HG03066 (cell line): ENCODE measurements at regions not wholly inside any gene's neighbourhood (a gene's known extent, or its start where the extent isn't known, plus 50 kb on each side); places are given as distances from the start of the nearest gene placed in this dataset.
A peak's percentile ranks its signal among the peaks of the same experiment; 100 is the strongest.
"Not testable (repeated sequence)": the region's sequence is repeated elsewhere in the genome, so short reads cannot be mapped to it uniquely, and the experiment has no call there.

ENCODE experiments used
- ATAC-seq: cut with Tn5 transposase; IDR thresholded peaks from one replicate; pipeline ENCODE4 v1.9.1; 2021; ENCODE audit warnings: low read depth; ENCODE audit not compliant: unreplicated experiment

DNA sequence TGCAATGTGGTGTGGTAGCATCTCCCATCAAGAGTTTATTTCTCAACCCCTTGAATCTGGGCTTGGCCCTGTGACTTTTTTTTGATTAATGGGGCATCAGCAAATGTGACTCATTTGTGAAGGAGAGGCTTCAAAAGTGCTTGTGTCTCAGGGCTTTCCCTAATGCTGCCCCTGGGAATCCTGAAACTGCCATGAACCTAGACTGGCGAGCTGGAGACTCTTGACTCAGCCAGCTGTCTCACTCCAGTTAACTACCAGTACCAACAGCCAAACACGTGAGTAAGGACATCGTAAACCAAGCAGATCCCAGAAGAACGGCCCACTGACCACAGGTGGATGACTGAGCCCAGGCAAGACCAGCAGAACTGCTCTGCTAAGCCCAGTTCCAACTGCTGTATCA lies 72.8 kb upstream of the ADTRP start:
- no peak for ATAC-seq

DNA sequence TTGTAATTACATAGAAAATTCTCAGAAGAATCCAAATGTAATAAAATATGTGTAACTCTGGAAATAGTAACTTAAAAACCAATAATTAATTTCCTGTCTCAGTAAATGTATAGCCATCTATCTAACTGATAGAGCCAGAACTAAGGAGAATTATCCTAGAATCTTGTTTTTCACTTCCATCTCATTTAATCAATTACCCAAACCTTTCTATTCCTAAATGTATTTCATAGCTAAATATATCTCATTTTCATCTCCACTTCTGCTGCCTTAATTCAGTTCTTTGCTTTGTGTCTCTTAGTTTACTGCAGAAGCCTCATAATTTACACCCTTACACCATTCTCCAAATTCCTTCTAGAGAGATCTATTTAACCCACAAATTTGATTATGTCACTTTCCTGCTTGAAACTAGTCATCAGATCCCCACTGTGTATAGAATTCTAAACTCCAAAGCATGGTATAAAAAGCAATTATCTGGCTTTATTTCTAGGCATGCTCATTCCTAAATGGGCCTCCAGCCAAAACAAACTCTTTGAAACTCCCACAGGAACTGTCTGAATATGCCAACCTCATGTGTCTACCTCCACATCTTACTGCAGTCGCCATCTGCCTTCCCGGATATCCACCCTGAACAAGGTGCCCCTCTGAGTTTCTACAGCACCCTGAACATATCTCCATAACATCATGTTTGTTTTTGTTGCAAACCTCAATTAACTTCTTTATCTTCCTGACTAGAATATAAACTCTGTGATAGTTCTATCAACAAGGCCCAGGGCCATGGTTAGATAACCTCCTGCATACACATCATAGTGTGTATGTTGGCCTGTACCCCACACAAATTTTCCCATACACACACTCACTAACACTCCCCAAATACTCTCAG lies 70.5 kb upstream of the ADTRP start:
- no peak for ATAC-seq

DNA sequence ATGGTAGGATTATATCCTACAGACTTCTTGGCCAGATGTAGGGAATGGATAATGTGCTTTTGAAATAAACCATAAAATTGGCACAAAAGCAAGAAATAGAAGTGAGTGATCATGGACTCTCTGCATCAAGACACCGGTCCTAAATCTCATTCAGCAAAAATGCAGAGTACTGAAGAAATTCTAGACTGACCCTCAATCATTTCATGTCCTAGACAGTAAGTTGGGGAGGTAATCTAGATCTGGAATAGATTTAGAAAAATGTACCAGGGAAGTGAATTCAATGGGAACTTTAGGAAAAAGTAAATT lies 69.7 kb upstream of the ADTRP start:
- no peak for ATAC-seq

DNA sequence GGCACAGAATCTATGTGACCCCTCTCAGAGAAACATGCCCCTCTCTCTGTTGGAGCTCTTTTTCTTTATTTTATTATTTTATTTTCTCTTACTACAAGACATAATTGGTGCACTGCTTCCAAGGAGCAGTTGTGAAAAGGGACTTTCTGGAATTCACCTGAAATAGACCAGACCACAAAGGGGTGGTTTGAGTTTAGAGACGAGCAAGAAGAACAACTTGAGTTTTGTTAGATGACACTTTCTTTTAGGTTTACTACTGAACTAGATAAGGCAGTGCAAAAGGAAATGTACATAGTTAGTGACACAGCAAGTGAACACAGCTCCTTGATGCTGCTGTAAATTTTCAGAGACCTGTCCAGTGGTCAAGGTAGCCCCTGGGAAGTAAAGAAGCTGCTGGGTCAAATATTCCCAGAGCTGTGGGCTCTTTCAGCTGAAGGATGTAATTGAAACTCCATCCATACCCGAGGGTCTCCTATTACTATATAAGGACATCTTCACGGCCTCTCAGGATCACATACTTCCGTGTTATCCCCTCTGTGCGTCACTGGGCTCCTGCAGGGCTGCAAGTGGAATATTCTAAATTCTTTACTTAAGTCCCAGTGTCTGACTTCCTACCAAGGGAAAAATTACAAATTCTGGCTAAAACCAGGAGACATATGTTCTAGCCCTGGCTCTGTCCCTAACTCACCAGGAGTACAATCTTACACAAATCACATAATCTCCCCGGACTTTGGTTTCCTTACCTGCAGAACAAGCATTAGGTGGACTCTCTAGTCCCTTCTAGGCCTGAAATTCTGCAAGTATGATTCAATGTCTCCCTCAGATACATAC lies 69.1 kb upstream of the ADTRP start:
- no peak for ATAC-seq

DNA sequence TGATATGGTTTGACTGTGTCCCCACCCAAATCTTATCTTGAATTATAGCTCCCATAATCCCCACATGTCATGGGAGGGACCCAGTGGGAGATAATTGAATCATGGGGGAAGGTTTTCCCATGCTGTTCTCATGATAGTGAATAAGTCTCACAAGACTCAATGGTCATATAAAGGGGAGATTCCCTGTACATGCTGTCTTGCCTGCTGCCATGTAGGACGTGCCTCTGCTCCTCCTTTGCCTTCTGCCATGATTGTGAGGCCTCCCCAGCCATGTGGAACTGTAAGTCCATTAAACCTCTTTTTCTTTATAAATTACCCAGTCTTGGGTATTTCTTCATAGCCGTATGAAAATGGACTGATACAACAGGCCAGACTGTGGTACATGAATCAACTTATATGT lies 68.5 kb upstream of the ADTRP start:
- not testable (repeated sequence) for ATAC-seq

DNA sequence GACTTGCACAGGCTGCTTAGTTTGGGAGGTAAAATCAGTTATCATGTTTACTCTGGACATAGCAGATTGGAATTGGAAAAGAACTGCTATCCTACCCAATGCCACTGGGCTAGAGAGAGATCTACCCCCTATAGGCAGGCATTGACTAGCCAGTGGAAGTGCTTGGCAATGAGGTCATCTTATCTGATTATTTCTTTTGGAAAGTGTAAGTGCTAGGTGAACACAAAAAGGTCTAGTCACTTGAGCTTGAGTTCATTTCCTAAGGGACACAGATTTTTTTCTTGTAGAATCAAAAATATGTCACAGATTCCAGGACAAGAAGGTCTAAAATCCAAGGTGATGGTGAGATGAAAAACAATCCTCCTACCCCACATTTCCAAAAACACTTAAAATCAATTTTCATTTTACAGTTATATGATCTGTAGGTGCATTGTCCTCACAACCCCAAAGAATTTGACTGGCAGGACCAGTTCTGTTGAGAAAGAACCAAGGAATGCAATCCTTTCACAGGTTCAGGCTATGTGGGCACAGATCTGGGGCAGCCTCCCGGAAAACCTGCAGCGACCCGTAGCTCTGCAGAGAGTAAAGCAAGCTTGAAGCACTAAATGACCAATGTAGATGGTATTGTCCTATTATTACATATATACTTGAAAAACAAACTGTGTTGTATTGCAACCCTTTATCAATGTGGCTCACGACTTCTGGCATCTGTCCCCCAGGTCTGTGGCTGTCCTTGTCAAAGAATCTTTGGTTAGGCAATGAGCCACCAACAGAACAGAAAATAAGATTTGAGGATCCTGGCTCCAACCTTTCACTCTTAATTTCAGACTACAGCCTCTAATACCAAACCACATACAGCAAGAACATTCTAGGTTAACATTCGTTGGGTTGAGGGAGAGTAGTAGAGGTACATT lies 67.3 kb upstream of the ADTRP start:
- no peak for ATAC-seq

DNA sequence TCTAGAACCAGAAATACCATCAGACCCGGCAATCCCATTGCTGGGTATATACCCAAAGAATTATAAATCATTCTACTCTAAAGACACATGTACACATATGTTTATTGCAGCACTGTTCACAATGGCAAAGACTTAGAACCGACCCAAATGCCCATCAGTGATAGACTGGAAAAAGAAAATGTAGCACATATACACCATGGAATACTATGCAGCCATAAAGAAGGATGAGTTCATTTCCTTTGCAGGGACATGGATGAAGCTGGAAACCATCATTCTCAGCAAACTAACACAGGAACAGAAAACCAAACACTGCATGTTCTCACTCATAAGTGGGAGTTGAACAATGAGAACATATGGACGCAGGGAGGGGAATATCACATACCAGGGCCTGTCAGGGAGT lies 64.2 kb upstream of the ADTRP start:
- ATAC-seq, result not testable (repeated sequence)

DNA sequence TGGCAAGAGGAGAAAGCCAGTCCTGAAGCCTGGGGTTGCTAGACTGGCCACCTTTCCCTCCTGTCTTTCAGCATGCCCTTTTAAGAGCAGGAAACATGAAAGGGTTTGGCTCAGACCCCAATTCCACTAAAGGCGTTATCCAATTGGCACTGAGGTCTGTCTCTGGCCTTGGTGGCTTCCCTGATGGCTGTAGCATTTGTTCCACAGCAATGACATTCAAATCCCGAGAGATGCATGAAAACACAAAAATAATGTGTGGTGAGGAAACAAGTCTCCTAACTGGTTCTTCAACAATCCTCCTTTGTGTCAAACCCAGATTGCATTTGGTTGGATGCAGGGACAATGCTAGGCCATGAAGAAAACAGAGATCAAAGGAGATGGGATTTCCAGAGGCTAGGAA lies 56.5 kb upstream of the ADTRP start:
- no peak for ATAC-seq

DNA sequence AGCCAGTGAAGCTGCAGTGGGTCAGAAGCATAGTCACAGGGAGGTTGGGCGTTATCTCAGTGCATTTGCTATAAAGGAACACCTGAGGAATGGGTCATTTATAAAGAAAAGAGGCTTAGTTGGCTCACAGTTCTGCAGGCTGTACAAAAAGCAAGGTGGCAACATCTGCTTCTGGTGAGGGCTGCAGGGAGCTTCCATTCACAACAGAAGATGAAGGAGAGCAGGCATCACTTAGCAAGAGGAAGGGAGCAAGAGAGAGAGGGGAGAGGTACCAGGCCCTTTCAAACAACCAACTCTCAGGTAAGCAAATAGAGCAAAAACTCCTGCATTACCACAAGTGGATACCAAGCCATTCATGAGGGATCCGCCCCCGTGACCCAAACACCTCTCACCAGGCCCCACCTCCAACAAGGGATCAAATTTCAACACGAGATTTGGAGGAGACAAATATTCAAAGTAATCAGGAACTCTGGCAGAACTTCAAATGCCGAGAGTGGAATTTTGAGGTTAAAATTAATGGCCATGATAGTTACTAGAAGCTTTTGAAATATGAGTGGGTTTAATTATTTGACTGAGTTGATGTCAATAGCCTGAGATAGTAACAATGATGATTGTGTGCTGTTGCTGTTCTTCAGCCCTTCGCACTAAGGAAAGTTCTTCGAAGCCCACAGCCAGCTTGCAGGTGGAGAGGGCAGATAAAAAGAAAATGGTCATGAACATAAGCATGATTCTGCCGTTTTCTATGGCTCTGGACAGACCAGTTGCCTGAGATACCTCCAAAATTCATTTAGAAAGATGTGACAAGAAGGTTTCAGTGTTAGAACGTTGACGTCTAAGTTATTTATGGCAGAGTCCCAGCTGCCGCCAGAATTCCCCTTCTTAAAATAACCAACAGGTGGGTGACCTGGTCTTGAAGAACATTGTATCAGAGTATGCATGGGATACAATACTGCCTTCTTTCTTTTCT lies 55.3 kb upstream of the ADTRP start:
- peak; percentile 77 for ATAC-seq

DNA sequence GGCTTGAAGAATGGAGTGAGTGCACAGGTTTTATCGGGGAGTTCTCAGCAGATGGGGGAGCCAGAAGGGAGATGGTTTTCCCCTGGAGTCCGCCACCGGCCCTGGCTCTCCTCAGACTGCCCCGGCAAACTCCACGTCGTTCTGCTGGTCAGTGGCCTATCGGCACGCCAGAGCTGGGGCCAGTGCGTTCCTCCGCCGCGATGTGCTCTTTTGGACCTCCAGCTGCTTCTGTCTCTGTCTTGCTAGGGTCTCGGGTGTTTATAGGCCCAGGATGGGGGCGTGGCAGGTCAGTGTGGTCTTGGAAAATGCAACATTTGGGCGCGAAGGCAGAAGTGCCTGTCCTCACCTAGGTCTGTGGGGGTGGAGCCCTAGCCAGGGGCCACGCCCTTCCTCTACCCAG lies 53.0 kb upstream of the ADTRP start:
- no peak for ATAC-seq

DNA sequence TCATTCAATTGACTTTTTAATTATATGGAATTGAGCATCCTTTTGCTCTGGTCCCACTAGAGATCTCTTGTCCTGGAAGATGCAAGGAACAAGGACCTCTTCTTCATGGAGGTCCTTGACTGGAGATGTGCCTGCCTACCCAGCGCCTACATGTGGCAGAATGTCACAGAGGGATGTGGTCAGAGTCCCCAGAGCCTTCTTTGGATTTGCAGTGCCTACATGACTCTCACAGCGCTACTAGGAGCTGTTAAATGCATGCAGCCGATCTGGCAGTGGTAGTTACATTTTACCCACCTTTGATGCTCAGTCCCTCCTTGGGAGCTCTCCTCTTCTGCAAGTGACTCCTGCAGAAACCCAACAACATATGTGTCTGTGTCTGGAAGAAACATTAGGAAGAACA lies 51.9 kb upstream of the ADTRP start:
- ATAC-seq, result no peak

DNA sequence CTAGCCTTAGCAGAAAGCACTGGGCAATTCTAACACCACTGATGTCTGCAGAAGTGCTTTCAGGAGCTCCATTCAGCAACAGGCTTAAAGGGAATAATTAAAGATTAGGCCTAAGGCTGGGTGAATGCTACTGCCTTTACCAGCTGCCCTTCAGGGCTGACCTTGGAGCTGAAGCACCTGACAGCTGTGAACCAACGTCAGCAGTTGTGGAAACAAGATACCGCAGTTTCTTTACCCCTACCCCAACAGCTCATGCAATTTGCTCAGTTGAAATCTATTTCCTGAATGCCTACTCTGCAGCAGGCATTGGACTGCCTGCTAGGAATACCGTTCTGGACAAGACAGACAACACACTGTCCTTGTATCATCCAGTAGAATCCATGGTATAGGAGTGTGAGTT lies 51.5 kb upstream of the ADTRP start:
- no peak for ATAC-seq

DNA sequence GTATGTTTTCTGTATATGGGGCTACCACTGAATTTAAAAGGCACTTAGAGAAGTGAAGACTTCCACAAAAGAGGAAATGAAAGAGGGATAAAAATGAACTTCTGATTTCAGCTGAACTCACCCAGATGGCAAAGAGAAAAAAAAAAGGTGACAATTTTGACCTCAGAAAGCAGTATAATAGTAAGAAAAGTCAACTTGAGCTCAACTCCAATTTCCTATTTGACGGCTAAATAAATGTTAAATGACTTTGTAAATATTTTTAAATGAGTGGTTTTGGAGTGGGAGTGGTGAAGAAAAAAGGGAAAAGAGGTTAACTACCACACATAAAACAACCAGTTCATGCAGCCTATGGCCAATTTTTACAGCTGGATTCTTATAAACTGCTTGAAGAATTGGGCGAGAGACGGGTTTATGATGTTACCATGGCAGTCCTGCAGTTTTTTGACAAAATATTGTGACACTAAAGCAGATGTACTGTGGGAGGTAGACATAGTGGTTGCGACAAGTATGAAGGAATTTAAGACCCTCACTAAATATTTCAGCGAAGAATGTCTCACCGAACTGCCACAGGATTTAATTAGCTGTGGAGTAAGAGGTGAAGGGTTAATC lies 49.8 kb upstream of the ADTRP start:
- no peak for ATAC-seq
